ENCODE measurements at regions not wholly inside any gene's neighbourhood (a gene's known extent, or its start where the extent isn't known, plus 50 kb on each side); places are given as distances from the start of the nearest gene placed in this dataset.

GRCh38 chr1:184858288-184858687 lies 103.6 kb upstream of the EDEM3 start:
- TF ChIP-seq CTCF (IDR thresholded peaks at IDR 0.05) (no peak), EP300 (IDR thresholded peaks at IDR 0.05) (no peak), POLR2A (IDR thresholded peaks at IDR 0.05) (no peak), POLR2AphosphoS5 (IDR thresholded peaks at IDR 0.05) (no peak)

All from stomach (tissue), 4 donors.